ENCODE measurements at regions not wholly inside any gene's neighbourhood (a gene's known extent, or its start where the extent isn't known, plus 50 kb on each side); places are given as distances from the start of the nearest gene placed in this dataset.
A peak's percentile ranks its signal among the peaks of the same experiment; 100 is the strongest.

- no peak for FAIRE-seq
Measured at GRCh38 chr4:184879271-184879670, 53.5 kb upstream of the ACSL1 start.

GRCh38 chr4:184882276-184882675 lies 56.5 kb upstream of the ACSL1 start:
- FAIRE-seq (no peak), DNase-seq (ENCODE audit: extremely low spot score, insufficient read length, low read depth) (no peak)

More at GRCh38 chr4:184879271-184879670, 53.5 kb upstream of the ACSL1 start:
- DNase-seq (ENCODE audit: extremely low spot score, insufficient read length, low read depth), result no peak

GRCh38 chr4:184883024-184883423 lies 57.3 kb upstream of the ACSL1 start:
- no peak for FAIRE-seq
- DNase-seq (ENCODE audit: extremely low spot score, insufficient read length, low read depth), result no peak

- FAIRE-seq (no peak), DNase-seq (ENCODE audit: extremely low spot score, insufficient read length, low read depth) (no peak)
Measured at GRCh38 chr4:184884883-184885282, 59.1 kb upstream of the ACSL1 start.

GRCh38 chr4:184885602-184886001 lies 59.8 kb upstream of the ACSL1 start:
- no peak for DNase-seq (ENCODE audit: extremely low spot score, insufficient read length, low read depth)
- FAIRE-seq, result no peak

- DNase-seq (ENCODE audit: extremely low spot score, insufficient read length, low read depth) (no peak), FAIRE-seq (no peak)
Measured at GRCh38 chr4:184887333-184887732, 61.6 kb upstream of the ACSL1 start.

GRCh38 chr4:184887947-184888346 lies 62.2 kb upstream of the ACSL1 start:
- FAIRE-seq (no peak), DNase-seq (ENCODE audit: extremely low spot score, insufficient read length, low read depth) (no peak)

- FAIRE-seq (no peak), DNase-seq (ENCODE audit: extremely low spot score, insufficient read length, low read depth) (no peak)
Measured at GRCh38 chr4:184889666-184890335, 64.0 kb upstream of the ACSL1 start.

GRCh38 chr4:184890499-184890898 lies 64.7 kb upstream of the ACSL1 start:
- FAIRE-seq (no peak), DNase-seq (ENCODE audit: extremely low spot score, insufficient read length, low read depth) (no peak)

GRCh38 chr4:184891816-184892397 lies 66.1 kb upstream of the ACSL1 start:
- no peak for DNase-seq (ENCODE audit: extremely low spot score, insufficient read length, low read depth)
- FAIRE-seq, result no peak

- DNase-seq (ENCODE audit: extremely low spot score, insufficient read length, low read depth) (no peak), FAIRE-seq (no peak)
Measured at GRCh38 chr4:184892999-184893398, 67.2 kb upstream of the ACSL1 start.

- no peak for FAIRE-seq
- no peak for DNase-seq (ENCODE audit: extremely low spot score, insufficient read length, low read depth)
Measured at GRCh38 chr4:184893801-184894571, 68.2 kb upstream of the ACSL1 start.

GRCh38 chr4:184895012-184895695 lies 69.4 kb upstream of the ACSL1 start:
- FAIRE-seq (no peak), DNase-seq (ENCODE audit: extremely low spot score, insufficient read length, low read depth) (no peak)

GRCh38 chr4:184896868-184897715 lies 71.3 kb upstream of the ACSL1 start:
- peak; percentile 15 for DNase-seq (ENCODE audit: extremely low spot score, insufficient read length, low read depth)
- FAIRE-seq, result peak; percentile 86

GRCh38 chr4:184897895-184898294 lies 72.1 kb upstream of the ACSL1 start:
- FAIRE-seq, result peak; percentile 50
- DNase-seq (ENCODE audit: extremely low spot score, insufficient read length, low read depth), result no peak

GRCh38 chr4:184898793-184899192 lies 73.0 kb upstream of the ACSL1 start:
- no peak for FAIRE-seq
- DNase-seq (ENCODE audit: extremely low spot score, insufficient read length, low read depth), result no peak

- DNase-seq (ENCODE audit: extremely low spot score, insufficient read length, low read depth) (no peak), FAIRE-seq (no peak)
Measured at GRCh38 chr4:184899261-184900134, 73.7 kb upstream of the ACSL1 start.

- FAIRE-seq (no peak), DNase-seq (ENCODE audit: extremely low spot score, insufficient read length, low read depth) (no peak)
Measured at GRCh38 chr4:184900184-184900583, 74.4 kb upstream of the ACSL1 start.

GRCh38 chr4:184902550-184902949 lies 76.8 kb upstream of the ACSL1 start:
- DNase-seq (ENCODE audit: extremely low spot score, insufficient read length, low read depth) (no peak), FAIRE-seq (no peak)

All from GM18507 (cell line).